ENCODE measurements at regions not wholly inside any gene's neighbourhood (a gene's known extent, or its start where the extent isn't known, plus 50 kb on each side); places are given as distances from the start of the nearest gene placed in this dataset.
"Not testable (repeated sequence)": the region's sequence is repeated elsewhere in the genome, so short reads cannot be mapped to it uniquely, and the experiment has no call there.

DNA sequence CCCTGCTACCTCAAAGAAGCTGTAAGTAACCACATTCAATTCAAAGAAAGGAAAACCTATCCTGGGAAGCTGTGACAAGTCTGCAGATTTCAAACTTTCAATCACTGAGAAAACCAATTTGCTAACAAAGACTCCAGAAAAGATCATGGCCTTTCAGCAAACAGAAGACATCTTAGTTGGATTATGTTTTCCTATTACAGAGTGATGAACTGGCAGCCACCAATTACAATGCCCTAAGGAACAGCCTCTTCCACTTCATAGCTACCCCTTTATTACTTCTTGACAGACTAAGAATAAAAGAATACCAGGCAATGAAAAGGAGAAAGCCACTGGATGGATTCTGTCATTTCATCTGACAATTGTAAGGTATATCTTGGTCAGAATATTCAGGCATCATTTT, 128.2 kb upstream of the RASEF start:
- DNase-seq (ENCODE audit: low spot score), result no peak

DNA sequence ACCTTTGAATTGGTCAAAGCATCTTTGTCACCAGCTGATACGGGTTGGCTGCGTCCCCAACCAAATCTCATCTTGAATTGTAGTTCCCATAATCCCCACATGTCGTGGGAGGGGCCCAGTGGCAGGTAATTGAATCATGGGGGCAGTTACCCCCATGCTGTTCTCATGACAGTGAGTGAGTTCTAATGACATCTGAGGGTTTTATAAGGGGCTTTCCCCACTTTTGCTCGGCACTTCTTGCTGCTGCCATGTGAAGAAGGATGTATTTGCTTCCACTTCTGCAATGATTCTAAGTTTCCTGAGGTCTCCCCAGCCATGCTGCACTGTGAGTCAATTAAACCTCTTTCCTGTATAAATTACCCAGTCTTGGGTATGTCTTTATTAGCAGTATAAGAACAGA, 126.1 kb upstream of the RASEF start:
- DNase-seq (ENCODE audit: low spot score), result not testable (repeated sequence)

DNA sequence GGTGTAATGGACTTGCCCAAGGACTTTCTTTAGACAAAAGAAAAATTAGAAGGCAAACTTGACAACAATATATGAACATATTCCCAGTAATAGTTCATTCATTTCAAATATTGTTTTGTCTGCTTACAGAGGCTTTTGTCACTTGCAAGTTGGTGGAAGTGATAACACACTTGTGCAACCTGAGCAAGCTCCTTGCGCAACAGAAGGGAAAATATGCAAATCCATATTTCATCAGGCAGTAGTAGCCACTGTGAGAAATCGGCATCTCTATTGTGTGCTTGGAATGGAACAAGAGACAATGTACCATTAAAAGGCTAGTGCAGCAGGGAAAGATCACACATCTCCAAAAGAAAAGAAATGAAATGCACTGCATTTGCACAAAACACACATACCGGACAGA, 125.3 kb upstream of the RASEF start:
- no peak for DNase-seq (ENCODE audit: low spot score)

DNA sequence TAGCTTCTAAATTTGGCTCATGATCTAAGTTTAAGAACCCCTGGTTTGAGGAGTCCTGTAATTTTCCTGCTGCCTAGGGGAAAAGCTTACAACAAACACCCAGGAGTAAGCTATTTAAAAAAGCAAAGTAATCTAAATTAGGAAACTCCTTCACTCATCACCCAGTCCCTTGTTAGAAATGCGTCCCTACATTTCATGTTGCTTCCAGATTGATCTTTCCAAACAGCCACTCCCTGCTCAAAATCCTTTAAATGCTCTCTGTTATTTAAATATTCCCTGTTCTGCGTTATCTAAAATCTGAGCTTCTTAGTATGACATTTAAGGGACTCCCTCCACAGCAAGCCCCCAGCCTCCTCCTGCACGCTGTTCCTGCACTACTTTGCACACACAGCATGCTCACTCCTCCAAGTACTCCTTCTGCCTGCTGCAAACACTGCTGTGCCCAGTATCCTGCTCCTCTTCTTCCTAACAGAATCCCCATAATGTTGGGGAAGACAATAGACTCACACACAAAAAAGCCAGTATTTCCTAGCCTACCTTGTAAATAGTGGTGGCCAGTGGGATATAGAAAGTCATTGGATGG, 123.3 kb upstream of the RASEF start:
- DNase-seq (ENCODE audit: low spot score), result no peak

DNA sequence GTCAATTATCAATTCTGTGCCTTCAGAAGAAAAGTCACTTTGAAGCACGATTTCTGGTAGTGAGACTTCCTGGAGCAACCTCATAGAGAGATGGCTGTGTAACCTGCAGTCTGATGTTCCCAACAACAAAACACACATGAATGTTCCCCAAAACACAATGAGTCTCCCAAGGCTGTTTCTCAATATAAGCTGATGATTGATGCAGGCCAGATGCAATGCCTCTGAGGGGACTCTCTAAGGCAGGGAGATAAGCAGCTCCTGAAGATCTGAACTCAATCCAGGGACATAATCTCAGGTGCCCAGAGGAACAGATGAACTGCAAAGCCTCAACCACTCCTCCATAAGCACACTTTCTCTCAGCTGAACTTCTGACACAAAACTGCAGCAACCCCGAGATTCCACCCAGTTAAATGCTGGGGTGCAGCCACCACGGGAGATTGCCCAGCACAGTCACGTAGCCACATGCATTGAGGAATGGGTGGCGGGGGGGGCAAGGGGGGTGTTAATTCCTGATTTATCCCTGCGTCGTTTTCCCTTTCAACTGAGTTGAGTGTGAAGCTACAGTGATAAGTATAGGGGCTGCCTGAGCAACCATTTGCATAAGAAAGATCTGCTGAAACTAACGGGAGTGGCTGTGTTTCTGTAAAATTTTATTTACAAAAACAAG, 122.7 kb upstream of the RASEF start:
- no peak for DNase-seq (ENCODE audit: low spot score)

DNA sequence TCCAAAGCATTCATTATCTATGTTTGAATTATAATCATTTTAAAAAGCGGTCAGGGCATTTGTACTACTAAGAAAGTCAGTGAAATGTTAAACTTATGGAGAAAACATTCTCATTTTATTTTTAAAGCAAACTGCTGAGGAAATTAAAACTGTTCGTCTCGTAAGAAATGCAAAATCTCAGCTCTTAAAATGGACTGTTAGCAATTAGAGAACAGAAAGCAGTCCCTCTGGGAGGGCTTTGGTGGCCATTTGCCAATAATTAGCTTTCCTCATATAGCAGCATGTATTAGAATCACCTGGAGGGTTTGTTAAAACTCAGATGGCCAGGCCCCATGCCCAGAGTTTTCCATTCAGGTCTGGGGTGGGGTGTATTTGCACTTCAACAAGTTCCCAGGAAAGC, 120.7 kb upstream of the RASEF start:
- no peak for DNase-seq (ENCODE audit: low spot score)

DNA sequence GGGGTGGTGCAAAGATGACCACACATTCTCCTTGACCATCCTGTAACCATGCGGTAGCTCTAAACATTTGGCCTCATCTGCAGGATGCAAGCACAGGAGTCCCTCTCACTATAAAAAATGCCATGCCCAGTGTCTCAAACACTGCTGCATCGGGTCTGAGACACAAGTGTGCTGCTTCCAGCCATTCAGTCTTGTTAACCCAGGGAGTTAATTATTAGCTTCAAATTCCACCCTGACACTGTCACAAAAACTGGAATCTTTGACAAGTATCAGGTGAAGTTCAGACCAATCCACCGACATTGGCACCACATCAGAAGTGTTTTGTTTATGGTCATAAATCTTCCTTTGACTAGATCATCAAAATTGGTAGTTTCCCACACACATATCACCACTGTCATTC, 119.1 kb upstream of the RASEF start:
- no peak for DNase-seq (ENCODE audit: low spot score)

DNA sequence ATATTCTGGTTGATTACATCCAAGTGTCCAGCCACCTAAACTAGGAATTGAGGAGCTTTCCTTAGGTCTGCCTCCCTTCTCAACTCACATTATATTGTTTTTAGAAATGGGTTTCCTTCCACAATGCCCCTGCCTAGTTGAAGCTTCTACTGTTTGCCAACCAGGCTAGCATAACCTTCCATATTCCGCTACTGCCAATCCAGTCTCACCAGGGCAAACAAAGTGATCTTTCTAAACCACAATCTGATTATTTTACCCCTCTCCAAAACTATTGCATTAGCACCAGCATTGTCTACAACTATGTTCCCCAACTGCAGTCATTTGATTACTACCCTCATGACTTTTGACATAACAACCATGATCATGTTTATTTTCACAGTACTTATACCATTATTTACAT, 115.8 kb upstream of the RASEF start:
- DNase-seq (ENCODE audit: low spot score), result no peak

DNA sequence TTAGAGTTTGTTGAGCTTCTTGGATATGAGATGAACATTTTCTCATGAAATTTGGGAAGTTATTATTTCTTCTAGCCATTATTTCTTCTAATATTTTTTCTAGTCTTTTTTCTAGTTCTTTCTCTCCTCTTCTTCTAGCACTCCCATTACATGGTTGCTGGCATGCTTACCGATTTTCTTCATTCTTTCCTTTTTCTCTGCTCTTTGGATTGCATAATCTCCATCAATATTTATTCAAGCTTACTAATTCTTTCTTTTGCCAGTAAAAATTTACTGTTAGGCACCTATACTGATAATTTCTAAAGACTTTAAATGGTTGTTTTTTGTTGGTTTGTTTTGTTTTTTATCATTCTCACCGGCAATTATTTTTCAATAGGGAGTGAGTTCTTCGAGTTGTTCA, 114.8 kb upstream of the RASEF start:
- DNase-seq (ENCODE audit: low spot score), result no peak

DNA sequence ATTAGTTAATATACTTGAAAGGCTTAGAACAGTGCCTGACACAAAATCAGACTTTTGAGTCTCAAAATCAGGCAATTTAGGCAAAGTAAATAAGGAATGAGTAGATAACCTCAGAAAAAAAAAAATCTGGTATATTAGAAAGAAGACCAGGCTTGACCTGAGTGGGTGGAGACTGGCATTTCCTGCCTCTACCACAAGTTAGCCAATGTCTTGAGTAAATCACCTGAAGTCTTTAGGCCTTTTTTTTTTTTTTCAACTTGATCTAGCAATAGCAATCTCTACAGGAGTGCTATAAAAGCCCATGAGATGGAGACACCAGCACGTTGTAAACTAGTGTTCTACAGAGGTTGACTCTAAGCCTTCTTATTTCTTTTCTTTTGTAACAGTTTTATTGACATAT, 104.2 kb upstream of the RASEF start:
- DNase-seq (ENCODE audit: low spot score), result no peak

DNA sequence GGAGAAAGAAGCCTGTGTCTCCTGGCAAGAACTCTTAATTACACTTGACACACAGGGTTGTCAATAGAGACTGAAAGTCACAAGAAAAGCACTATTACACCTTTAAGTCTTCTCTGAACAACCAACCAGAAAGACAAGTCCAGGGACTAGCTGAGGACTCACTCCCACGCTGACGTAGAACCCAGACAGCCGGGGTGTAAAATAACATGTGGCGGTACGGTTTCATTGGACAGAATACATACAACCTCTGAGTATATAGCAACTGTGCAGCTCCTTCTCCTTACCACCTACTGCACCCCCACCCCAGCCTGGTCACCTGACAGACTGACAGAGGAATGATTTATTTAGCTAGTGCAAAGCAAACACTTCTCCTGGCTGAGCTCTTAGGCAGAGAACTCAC, 103.4 kb upstream of the RASEF start:
- no peak for DNase-seq (ENCODE audit: low spot score)

DNA sequence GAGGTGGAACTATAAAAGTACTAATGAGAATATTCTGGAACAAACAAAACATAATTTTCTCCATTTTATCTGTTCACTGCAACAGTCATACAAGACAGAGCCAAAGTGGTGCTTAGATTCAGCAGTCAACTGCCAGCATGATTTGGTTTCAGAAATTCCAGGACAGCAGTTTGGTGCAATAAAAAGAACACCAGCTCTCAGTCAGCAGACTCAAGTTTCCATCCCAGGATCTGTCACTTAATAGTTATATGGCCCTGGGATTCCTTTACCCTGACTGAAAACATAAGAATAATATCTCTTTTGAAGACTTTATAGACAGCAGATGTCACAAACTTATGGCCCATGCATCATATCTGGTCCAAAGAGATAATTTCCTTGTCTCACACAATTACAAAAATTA, 92.8 kb upstream of the RASEF start:
- DNase-seq (ENCODE audit: low spot score), result no peak

DNA sequence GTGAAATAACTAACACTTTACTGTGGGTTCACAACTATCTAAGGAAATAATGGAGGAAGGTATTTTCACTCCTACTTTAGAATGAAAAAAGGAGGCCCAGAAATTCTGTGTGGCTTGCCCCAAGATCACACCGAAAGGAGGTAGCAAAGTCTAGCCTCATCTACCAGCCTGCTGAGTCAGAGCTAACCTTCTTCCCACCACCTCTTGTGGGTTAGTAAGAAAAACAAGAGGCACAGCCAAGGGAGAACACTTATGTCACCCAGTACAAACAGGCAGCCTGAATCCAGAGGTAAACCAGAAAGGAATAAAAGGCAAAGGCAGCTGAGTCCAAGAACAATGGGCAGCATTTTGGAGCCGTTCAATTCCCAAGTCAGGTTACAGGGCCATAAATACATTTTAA, 91.9 kb upstream of the RASEF start:
- no peak for DNase-seq (ENCODE audit: low spot score)

DNA sequence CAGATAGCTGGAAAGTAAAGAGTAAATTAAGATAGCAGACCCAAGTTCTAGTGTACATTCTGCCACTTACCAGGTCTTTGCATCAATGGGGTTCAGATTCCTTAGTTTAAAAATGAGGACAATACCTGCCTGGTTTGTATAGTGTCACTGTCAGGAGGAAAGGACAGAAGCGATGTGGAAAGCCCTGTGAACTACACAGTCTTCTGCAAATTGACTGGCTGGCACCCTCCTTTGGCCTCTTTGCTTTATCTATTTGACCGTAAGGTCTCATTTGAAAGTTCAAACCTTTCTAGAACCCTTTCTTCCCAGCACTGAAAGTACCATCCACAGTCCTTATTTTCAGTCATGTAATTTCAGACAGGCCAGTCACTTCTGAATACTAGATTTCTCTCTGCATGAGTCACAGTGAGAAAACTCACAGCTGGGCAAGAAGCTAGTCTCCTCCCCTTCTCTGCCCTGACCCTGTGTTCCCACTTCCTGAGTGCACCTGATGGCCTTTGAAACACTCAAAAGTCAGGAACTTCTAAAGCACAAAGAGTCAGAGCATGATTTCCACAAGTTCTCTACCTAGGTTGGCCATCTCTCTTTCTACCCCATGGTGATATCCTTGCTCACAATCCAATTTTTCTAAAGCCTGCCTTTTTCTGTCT, 91.3 kb upstream of the RASEF start:
- peak; percentile 14 for DNase-seq (ENCODE audit: low spot score)

DNA sequence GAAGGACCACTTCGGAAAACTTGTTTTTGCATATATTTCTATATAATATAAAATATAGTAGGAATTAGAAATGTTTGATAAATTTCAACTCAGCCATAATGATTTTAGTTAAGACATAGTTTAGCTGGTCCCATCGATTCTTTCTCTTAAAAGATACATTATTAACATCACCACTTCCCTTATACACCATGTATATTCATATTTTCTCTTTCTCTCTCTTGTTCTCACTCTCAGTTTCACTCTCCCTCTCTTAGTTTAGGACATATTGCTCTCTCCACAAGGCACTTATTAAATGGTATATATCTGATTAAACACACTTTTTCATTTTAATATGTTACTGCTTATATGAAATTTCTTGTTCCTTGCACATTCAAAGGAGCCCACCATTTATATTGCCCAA, 90.1 kb upstream of the RASEF start:
- DNase-seq (ENCODE audit: low spot score), result no peak

DNA sequence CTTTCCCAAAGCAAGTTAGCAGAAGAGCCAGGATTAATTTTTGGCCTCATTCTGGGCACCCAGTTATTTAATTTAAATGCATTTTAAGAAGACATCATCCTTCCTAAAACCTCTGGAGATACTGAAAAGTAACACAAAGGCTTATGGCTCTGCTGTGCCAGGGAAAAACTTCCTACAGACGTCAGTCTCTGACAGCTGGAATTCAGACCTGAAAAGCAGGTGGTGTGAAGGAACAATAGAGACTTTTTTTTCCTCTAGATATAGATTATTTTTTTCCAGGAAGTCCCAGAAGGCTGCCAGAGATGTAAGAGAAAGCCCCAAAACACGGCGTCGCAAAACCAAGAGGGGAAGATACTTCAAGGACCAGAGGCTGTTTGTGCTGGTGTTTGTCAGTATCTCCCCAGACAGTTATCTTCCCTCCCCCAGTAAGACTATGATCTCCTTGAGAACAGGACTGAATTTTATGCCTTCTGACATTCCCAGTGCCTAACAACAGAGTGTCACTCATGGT, 88.7 kb upstream of the RASEF start:
- no peak for DNase-seq (ENCODE audit: low spot score)

DNA sequence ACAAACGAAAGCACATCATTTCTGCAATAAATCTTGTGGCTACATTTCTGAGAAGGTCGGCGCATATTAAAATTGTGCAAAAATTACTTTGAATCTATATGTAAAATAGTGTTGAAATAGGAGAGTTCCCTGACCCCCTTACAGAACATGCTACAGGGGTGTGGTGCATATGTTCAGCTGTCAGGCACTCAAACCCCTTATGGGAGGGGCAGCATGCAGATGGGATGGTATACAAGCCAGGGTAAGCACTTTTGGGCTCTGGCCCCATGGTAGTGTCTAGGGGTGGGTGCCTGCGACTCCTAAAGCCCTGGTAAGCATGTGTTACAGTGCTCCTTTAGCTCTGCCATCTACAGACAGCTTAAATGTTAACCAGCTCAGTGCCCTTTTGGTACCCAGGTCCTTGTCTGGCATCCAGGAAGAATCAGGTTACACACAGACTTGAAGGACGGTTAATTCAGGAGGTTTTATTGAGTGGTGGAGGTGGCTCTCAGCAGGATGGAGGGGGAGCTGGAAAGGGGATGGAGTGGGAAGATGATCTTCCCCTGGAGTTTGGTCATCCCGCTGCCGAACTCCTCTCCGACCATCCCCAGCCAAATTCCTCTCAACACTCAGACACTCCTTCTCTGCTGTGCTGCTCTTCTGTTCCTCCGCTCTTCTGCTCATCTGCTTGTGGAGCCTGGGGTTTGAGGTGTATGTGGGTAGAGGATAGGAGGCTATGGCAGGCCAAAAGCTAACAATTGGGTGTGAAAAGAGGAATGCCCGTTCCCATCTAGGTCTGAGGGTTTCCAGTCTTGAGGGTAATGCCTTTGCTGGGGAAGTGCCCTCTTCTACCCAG, 84.6 kb upstream of the RASEF start:
- no peak for DNase-seq (ENCODE audit: low spot score)

DNA sequence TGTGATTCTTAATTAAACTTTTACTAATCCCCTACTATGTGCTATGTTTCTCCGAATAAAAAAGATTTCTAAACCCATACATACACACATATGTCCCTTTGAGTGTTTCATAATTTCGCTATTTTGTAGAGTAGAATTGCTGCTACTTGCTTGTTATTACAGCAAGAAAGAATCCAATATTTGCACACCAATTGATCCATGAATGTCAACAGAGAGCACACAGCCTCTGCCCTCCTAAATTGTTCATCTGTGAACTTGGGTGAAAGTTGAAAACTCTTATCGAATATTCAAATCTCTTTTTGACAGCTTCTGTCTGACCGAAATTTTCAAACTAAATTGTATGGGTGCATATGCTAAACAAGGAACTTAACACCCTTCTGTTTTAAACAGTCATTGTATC, 83.4 kb upstream of the RASEF start:
- no peak for DNase-seq (ENCODE audit: low spot score)

DNA sequence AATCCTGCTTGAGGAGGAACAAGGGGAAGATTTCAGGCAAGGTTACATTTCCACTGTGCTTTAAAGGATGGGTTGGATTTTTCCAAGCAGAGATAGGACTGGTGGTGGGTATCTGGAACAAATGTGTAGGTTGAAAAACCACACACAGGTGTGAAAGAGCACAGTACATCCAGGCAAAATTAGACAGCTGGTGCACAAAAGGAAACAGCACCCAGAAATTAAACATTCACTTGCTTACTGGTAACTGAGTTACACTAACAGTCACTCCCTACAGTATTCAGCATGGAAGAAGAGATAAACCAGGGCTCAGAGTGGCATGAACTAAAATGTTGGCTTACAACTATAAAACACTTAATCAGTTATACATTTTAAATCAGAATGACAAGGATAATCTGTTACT, 81.5 kb upstream of the RASEF start:
- no peak for DNase-seq (ENCODE audit: low spot score)

DNA sequence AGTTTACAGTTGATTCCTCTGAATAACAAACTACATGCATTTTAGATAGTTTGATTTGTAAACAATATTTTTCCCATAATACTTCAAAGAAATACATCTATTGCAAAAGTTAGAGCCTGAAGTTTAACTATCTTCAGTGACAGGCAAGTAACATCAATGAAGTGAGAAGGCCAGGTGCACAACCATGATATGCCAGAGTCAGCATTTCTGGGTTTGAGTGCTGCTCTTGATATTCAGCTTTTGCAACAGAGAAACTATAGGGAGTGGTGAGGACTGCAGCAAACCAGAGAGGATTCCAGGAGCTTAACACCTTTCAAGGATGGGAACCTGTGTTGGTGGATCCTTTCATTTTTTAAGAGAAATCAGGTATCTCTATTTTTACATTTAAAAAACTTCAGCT, 79.4 kb upstream of the RASEF start:
- no peak for DNase-seq (ENCODE audit: low spot score)

DNA sequence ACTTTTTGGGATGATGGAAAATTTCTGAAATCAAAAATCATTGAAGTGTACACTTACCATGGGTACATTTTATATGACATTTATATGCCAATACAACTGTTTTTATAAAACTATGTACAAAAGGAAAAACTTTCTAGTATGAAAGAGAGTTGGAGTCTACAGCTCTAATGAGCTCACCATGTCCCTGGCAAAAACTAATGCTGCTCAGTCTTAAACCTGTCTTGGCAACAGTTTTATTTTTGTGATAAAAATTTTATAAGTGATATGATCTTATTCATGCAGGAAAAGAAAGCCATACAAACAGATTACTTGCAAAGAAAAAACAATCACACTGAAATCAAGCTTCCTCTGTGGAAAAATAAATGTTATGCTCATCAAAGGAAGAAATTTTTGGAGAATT, 78.9 kb upstream of the RASEF start:
- no peak for DNase-seq (ENCODE audit: low spot score)

DNA sequence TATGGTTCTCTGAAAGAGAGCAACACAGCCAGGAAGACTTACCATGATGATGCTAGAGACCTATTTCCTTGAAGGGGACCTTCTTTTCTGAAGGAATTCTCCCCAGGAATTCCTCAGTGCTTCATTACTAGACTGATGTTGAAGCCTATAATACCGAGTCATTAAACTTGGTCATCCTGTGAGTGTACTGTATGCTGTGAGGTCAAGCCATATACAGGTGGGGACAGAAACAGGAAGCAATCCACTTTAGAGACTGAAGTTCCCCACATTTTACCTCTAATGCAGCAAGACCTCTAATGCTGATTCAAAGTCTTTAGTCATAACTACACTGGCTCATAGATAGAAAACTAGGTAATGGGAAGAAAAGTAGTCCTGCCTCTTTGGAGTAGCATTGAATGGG, 77.1 kb upstream of the RASEF start:
- no peak for DNase-seq (ENCODE audit: low spot score)
